ENCODE measurements at regions not wholly inside any gene's neighbourhood (a gene's known extent, or its start where the extent isn't known, plus 50 kb on each side); places are given as distances from the start of the nearest gene placed in this dataset.
A peak's percentile ranks its signal among the peaks of the same experiment; 100 is the strongest.
"Not testable (repeated sequence)": the region's sequence is repeated elsewhere in the genome, so short reads cannot be mapped to it uniquely, and the experiment has no call there.

- DNase-seq, result no peak
These were observed 85.6 kb upstream of the SNX7 start for GRCh38 chr1:98575955-98576354.

DNA sequence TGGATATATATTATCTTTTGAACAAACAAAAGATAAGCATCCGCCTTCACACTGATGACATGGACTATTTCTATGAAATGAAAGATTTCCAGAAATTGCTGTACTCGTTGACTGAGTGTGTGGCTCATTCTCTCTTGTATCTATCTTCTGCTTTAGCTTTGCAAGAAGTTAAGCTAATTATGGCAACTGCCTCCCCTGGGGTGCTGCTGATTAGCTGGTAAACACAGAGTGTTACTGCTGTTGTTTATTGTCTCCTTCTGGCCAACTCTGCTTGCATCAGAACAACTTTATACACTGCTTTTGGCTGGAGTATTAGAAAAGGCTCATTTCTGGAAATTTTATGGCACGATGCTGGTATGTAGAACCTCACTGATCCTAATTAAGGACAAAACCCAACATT, 95.6 kb upstream of the SNX7 start:
- DNase-seq, result no peak

- no peak for DNase-seq
These were observed 102.2 kb upstream of the SNX7 start for GRCh38 chr1:98559291-98559690.

- no peak for DNase-seq
These were observed 103.6 kb upstream of the SNX7 start for GRCh38 chr1:98557895-98558294.

GRCh38 chr1:98556521-98557158, 104.9 kb upstream of the SNX7 start:
- DNase-seq, result peak; percentile 21

GRCh38 chr1:98555814-98556213, 105.7 kb upstream of the SNX7 start:
- DNase-seq, result no peak

GRCh38 chr1:98552576-98553074, 108.9 kb upstream of the SNX7 start:
- not testable (repeated sequence) for DNase-seq

- DNase-seq, result no peak
These were observed 111.4 kb upstream of the SNX7 start for GRCh38 chr1:98550076-98550475.

DNA sequence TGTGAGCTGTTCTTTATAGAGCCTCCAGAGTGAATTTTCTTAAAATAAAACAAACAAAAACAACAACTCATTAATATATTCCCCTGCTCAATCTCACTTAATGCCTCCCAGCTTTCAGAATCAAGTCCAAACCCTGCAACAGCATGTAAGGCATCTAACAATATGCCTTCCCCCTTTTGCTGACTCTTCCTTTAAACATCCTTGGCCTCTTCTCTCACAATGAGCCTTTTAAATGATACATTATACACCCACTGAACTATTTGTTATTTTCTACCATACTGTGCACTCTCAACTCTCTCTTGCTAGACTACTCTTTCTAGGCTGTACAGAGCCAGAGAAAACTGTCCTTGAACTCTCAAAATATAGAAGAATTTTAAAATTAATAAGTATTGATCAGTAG, 115.2 kb upstream of the SNX7 start:
- DNase-seq, result no peak

DNA sequence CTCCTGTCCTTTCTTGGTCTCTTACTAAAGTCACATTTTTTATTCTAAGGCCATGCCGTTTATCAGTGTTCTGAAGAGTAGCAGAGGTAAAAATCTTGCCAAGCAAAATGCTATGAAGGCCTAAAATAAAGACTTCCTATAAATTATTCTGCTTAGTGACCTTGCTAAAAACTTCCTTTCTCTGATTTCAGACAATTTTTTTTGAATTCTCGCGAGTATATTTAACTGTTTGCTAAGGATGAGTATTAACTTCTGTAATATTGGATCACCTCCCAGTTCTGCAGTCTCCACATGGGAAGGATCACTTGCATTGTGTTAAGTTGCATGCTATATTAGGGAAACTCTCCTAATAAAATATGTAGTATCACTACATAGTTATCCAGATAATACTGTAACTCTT, 123.4 kb upstream of the SNX7 start:
- no peak for DNase-seq

- DNase-seq, result no peak
These were observed 138.3 kb upstream of the SNX7 start for GRCh38 chr1:98523256-98523655.

DNA sequence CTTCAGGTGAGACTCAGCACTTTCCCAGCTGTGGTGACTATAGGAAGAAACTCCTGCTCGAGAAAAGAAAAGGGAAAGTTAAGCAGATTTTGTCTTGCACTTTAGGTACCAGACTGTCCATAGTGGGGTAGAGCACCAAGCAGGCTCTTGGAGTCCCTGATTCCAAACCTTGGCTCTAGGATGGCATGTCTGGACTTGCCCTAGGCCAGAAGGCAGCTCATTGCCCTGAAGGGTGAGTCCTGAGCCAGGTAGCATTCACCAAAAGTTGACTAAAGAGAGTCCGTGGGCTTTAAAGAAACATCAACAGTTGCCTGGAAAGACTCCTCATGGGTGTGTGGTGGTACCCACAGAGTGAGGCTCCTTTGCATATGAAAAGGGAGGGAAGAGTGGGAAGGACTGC, 145.2 kb upstream of the SNX7 start:
- DNase-seq, result no peak

DNA sequence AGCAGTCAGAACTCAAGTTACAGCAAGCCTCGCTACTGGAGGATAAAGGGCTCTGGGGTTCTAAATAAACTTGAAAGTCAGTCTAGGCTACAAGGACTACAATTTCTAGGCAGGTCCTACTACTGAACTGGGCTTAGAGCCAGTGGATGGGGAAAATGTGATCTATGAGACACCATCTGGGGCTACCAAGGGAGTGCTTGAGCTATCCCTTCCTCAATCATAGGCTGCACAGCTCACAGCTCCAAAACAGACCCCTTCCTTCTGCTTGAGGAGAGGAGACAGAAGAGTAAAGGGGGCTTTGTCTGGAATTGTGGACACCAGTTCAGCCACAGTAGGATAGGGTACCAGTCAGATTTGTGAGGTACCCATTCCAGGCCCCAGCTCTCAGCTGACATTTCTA, 145.8 kb upstream of the SNX7 start:
- no peak for DNase-seq

DNA sequence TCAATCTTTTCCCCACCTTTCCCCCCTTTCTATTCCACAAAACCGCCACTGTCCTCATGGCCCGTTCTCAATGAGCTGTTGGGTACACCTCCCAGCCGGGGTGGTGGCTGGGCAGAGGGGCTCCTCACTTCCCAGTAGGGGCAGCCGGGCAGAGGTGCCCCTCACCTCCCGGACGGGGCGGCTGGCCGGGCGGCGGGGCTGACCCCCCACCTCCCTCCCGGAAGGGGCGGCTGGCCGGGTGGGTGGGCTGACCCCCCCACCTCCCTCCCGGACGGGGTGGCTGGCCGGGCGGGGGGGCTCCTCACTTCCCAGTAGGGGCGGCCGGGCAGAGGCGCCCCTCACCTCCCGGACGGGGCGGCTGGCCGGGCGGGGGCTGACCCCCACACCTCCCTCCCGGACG, 149.3 kb upstream of the SNX7 start:
- DNase-seq, result not testable (repeated sequence)

GRCh38 chr1:98503771-98504170, 157.8 kb upstream of the SNX7 start:
- DNase-seq, result no peak

DNA sequence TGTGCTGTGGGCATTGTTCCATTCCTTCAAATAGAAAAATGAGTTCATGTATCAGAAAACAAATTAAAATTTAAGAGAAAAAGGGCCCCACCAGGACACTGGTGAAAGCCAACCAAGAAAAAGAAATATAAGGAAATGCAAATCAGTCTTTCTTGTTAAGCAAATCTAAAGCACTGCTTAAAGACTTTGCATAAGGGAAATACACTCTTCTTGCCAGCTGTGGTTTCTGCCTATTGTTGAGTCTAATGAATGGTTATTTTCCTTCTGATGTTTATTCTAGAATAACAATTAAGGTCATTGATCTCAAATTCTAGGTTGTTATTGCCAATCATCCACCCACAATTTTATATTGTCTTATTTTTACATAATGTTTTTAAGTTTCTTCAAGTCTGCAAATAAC, 158.6 kb upstream of the SNX7 start:
- DNase-seq, result no peak

DNA sequence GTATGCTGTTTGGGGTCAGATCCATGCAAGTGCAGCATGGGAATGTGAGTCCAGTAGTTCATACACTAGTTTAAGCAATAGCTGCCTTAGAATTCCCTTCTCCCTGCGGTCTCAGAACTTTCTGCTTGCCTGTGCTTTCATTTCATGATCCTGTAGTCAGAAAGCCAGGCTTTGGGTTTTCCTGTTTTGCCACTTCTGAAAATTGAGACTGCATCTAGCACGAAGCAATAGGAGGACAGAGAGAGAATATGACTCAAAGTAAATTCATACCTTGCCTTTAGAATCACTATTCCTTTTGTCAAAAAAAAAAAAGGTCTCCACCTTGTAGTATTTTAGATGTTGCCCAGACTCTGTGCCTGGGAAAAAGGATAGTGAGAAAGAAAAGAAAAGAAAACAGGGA, 161.2 kb upstream of the SNX7 start:
- no peak for DNase-seq

GRCh38 chr1:98498651-98499050, 162.9 kb upstream of the SNX7 start:
- DNase-seq, result no peak

DNA sequence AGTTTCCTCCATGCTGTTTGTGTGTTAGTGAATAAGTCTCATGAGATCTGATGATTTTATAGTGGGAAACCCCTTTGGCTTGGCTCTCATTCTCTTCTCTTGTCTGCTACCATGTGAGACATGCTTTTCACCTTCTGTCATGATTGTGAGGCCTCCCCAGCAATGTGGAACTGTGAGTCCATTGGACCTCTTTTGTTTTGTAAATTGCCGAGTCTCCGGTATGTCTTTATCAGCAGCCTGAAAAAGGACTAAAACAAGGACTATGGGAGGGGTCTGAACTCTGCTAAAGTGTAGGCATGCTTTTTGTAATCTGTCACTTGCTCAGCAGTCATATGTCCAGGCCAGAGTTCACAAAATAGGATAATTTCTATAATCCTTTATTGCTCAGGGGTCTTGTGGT, 164.0 kb upstream of the SNX7 start:
- DNase-seq, result no peak

DNA sequence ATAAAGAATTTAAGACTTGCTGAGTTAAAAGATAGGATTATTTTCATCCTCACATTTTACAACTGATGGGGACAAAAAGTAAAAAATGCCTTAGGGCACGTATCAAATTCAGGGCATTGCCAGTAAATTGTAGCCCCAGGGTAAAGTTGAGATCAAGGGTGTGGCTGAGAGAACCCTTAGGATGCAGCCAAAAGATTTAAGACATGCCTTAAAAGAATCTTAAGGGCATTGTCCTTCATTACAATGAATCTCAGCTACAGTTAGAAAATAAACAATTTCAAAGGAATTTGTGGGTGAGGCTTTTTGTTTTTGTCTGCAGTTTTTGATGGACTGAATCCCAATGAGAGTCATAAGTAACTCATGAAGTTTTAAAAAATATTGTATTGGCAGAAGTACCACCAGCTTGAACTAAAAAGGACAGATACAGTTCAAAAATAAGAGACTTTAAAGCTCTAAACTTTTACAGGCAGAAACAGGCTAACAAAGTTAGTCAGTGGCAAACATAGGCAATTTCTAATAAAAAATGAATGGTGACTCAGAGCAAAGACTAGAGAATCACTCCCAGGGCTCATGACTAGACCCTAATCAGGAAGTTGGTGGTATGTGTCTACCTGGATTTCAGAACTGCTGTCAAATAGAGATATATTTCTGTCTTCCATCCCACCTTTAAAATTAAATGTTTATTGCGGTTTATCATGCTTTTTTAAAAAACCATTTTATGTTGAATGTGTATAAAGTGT, 165.1 kb upstream of the SNX7 start:
- no peak for DNase-seq

GRCh38 chr1:98493469-98493868, 168.1 kb upstream of the SNX7 start:
- DNase-seq, result no peak

DNA sequence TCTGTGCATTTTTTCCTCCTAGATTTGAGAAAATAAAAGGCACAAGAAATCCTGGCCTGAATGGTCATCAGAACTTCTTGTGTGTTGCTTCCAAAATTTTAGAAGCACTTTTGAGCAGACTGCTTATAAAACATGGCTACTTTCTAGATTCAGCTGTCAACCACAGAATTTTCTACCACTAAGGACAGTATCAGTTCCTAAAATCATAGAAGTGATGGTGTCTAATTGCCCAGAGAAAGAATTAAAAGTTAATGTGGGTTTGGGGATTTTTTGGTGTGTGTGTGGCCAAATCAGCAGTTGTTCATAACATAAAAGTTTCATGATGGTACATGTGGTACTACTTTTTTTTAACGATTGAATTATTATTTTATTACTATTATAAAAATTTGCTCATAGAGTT, 171.4 kb upstream of the SNX7 start:
- no peak for DNase-seq

- no peak for DNase-seq
These were observed 173.9 kb upstream of the SNX7 start for GRCh38 chr1:98487620-98488019.

DNA sequence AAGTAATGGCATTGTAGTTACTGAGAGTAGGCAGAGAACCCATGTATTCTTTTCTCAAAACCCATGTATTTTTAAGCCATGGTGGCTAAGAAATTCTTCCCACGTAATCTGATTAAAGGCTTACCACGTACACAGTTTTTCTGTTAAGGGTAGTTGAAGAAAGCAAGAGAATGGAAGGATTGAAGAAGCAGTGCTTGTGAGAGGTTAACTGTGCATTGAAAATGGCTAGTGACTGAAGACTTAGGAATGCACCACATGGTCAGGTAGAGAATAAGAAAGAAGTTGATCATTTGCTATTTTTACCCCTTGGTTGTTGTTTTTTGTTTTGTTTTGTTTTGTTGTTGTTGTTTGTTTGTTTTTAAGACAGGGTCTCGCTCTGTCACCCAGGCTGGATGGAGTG, 178.9 kb upstream of the SNX7 start:
- DNase-seq, result no peak

DNA sequence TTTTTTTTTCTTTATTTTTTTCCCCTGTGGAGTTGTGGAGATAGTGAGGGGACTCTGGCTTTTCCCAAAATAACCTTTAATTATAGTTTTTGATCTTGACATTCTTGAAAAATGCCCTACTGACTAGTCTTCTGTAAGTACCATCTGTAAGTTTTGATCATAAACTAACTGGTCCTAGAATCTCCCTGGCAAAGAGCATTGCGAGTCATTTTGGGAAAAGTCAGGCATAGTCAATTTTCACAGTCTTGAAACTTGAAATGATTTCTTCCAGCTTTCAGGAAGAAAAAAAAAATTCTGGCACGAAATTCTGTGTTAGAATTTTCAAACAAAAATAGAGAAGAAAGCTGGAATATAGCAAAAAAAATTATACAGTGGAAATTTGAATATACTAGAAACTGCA, 181.2 kb upstream of the SNX7 start:
- no peak for DNase-seq

Data from NCI-H1048 (cell line).